Gastrocnemius medialis (tissue), 4 donors: ENCODE measurements at regions not wholly inside any gene's neighbourhood (a gene's known extent, or its start where the extent isn't known, plus 50 kb on each side); places are given as distances from the start of the nearest gene placed in this dataset.

Experiments
- ATAC-seq, 2 donors: fragments of 150-250 bp; one replicate each; pipeline ENCODE4 v1.9.1; 2016
- DNase-seq, 2 donors: peaks; one replicate each; pipeline ENCODE4 v3.0.0-alpha.2; 2019
- H3K27ac ChIP-seq, 4 donors: fragments of 200-600 bp; sonication (generic); 1 replicate in 1 of 4; 2 replicates in 3 of 4; pipeline ENCODE4 v1.5.1; 2016 to 2018; ENCODE audit warnings: mild to moderate bottlenecking in 2 of 4, moderate library complexity in 1 of 4
- H3K27me3 ChIP-seq, 3 donors: fragments of 200-600 bp; sonication (generic) in 2 of 3; 1 replicate in 1 of 3; 2 replicates in 2 of 3; pipeline versions ENCODE4 v1.5.1 to v1.6.0; 2016 to 2019; ENCODE audit warnings: mild to moderate bottlenecking in 1 of 3, moderate library complexity in 1 of 3
- H3K36me3 ChIP-seq, 2 donors: fragments of 200-600 bp; sonication (generic) in 1 of 2; one replicate each; pipeline ENCODE4 v1.5.1; 2017 to 2018
- H3K4me1 ChIP-seq, 2 donors: fragments of 200-600 bp; sonication (generic) in 1 of 2; one replicate each; pipeline ENCODE4 v1.5.1; 2016 to 2017; ENCODE audit warnings: mild to moderate bottlenecking in 2 of 2
- H3K4me3 ChIP-seq, 4 donors: fragments of 200-600 bp; sonication (generic) in 3 of 4; 1 replicate in 1 of 4; 2 replicates in 3 of 4; pipeline ENCODE4 v1.5.1; 2016 to 2019; ENCODE audit warnings: mild to moderate bottlenecking in 2 of 4
- H3K9me3 ChIP-seq, 3 donors: fragments of 200-600 bp; sonication (generic) in 2 of 3; 1 replicate in 1 of 3; 2 replicates in 2 of 3; pipeline ENCODE4 v1.5.1; 2016 to 2019
- CTCF ChIP-seq, 5 experiments: fragments of 450-650 bp in 3 of 5; fragments of 200-600 bp in 2 of 5; sonication (generic) in 2 of 5; IDR thresholded peaks in 4 of 5; conservative IDR thresholded peaks in 1 of 5; 1 replicate in 4 of 5; 2 replicates in 1 of 5; pipeline ENCODE4 v1.5.1; 2016 to 2019; ENCODE audit warnings: antibody characterized with exemption in 5 of 5, mild to moderate bottlenecking in 3 of 5, moderate library complexity in 3 of 5
- POLR2A ChIP-seq, 2 donors: fragments of 450-650 bp; IDR thresholded peaks; one replicate each; pipeline ENCODE4 v1.6.1; 2017; ENCODE audit warnings: antibody characterized with exemption in 2 of 2, mild to moderate bottlenecking in 2 of 2, moderate library complexity in 2 of 2
- in situ Hi-C, 4 donors: fragments of 200-750 bp; cut with MboI; loops; one replicate each; pipeline versions ENCODE4 v1.15.0 to v1.8.0; 2017; ENCODE audit warnings: low sequenced_read_pairs in 4 of 4
- intact Hi-C: fragments of 100-400 bp; cut with DNase I; formaldehyde crosslinking; loops from one replicate; pipeline ENCODE4 v1.15.1; 2023; ENCODE audit warnings: low total_unique reads

- intact Hi-C loops (no loop called here), in situ Hi-C loops (no loop called here)
- no peaks in the 10 kb centered on the region for H3K4me1 ChIP-seq
- no peaks in the 10 kb centered on the region for H3K36me3 ChIP-seq
- H3K27me3 ChIP-seq, result no peaks in the 10 kb centered on the region
- ATAC-seq (no peak), DNase-seq (no peak)
- TF ChIP-seq POLR2A (IDR thresholded peaks at IDR 0.05) (no peak), CTCF (IDR thresholded peaks at IDR 0.05 in 4 of 5, conservative IDR thresholded peaks at IDR 0.05 in 1 of 5) (no peak)
- H3K27ac ChIP-seq, result no peak overlapping the region
- no peak overlapping the region for H3K4me3 ChIP-seq
- no peaks in the 10 kb centered on the region for H3K9me3 ChIP-seq
Measured at GRCh38 chr2:103367877-103368276, 606.0 kb downstream of the TMEM182 start.

DNA sequence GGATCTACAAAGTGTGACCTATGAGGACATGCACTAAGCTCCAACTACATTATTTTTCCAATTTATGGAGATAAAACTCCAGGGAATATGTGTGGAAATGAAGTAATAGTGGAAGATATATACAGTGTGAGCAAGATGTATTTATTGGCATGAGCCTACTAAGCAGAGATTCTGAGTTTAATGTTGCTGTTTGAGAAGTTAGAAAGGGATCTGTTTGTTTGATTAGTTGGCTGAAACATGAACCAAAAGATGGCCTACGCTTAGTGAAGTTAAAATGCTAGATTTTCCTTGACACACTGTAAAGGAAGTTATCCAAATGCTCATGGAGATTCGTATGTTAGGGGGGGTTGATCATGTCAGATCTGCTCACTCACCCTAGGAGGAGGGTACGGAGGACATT lies 621.7 kb downstream of the TMEM182 start:
- TF ChIP-seq CTCF (IDR thresholded peaks at IDR 0.05 in 4 of 5, conservative IDR thresholded peaks at IDR 0.05 in 1 of 5) (no peak), POLR2A (IDR thresholded peaks at IDR 0.05) (no peak)
- no peaks in the 10 kb centered on the region for H3K36me3 ChIP-seq
- no peak overlapping the region for H3K4me3 ChIP-seq
- ATAC-seq (no peak), DNase-seq (no peak)
- H3K9me3 ChIP-seq, result no peaks in the 10 kb centered on the region
- no peaks in the 10 kb centered on the region for H3K27me3 ChIP-seq
- intact Hi-C loops (no loop called here), in situ Hi-C loops (no loop called here)
- no peak overlapping the region for H3K27ac ChIP-seq
- H3K4me1 ChIP-seq, result no peaks in the 10 kb centered on the region

DNA sequence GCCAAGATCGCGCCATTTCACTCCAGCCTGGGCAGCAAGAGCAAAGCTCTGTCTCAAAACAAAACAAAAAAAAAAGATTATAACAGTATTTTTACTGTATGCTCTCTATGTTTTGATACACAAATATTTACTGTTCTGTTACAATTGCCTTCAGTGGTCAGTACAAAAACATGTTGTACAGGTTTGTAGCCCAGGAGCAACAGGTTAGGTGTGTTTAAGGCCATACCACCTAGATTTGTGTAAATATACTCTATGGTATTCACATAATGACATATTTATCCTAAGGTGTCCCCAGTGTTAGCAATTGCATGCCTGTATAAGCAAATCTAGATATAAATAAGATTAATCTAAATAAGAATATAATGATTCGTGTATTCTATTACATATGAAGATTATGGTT lies 625.0 kb downstream of the TMEM182 start:
- DNase-seq (no peak), ATAC-seq (no peak)
- TF ChIP-seq CTCF (IDR thresholded peaks at IDR 0.05 in 4 of 5, conservative IDR thresholded peaks at IDR 0.05 in 1 of 5) (no peak), POLR2A (IDR thresholded peaks at IDR 0.05) (no peak)
- Histone ChIP-seq H3K4me3 (no peak overlapping the region), H3K27ac (no peak overlapping the region), H3K4me1 (no peaks in the 10 kb centered on the region), H3K27me3 (no peaks in the 10 kb centered on the region), H3K36me3 (no peaks in the 10 kb centered on the region), H3K9me3 (no peaks in the 10 kb centered on the region)
- in situ Hi-C loops (no loop called here), intact Hi-C loops (no loop called here)

- no peaks in the 10 kb centered on the region for H3K36me3 ChIP-seq
- no peak for TF ChIP-seq POLR2A (IDR thresholded peaks at IDR 0.05)
- TF ChIP-seq CTCF (IDR thresholded peaks at IDR 0.05 in 4 of 5, conservative IDR thresholded peaks at IDR 0.05 in 1 of 5), result no peak
- no peaks in the 10 kb centered on the region for H3K27me3 ChIP-seq
- in situ Hi-C loops, result no loop called here
- no peak overlapping the region for H3K27ac ChIP-seq
- intact Hi-C loops, result no loop called here
- ATAC-seq (no peak), DNase-seq (no peak)
- no peaks in the 10 kb centered on the region for H3K4me1 ChIP-seq
- H3K4me3 ChIP-seq, result no peak overlapping the region
- H3K9me3 ChIP-seq, result no peaks in the 10 kb centered on the region
Measured at GRCh38 chr2:103387888-103388287, 626.1 kb downstream of the TMEM182 start.

DNA sequence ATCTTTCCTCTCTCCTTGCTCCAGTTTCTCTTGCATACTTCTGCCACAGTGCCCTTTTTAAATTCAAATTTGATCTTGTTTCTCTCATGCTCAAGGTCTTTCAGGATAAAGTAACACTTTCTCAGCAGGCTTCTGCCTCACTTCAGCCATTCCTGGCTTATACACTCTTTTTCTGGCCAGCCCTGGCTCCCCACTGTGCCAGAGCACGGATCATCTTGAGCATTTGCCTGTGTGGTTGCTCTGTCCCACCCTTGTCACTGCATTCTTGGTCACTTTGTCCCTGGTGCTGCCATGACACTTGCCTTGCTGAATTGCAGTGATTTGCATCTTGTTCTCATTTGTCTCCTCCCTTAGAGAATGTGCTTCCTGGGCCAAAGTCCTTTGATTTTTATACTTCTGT lies 634.3 kb downstream of the TMEM182 start:
- intact Hi-C loops (no loop called here), in situ Hi-C loops (no loop called here)
- DNase-seq, result no peak
- Histone ChIP-seq H3K9me3 (no peaks in the 10 kb centered on the region), H3K27me3 (no peaks in the 10 kb centered on the region), H3K4me1 (no peaks in the 10 kb centered on the region), H3K4me3 (no peak overlapping the region), H3K36me3 (no peaks in the 10 kb centered on the region), H3K27ac (no peak overlapping the region)
- TF ChIP-seq CTCF (IDR thresholded peaks at IDR 0.05 in 4 of 5, conservative IDR thresholded peaks at IDR 0.05 in 1 of 5), result no peak
- TF ChIP-seq POLR2A (IDR thresholded peaks at IDR 0.05), result no peak
- ATAC-seq, result no peak
